Suprapubic skin (tissue), 4 donors: ENCODE measurements at regions not wholly inside any gene's neighbourhood (a gene's known extent, or its start where the extent isn't known, plus 50 kb on each side); places are given as distances from the start of the nearest gene placed in this dataset.

Experiments used
- DNase-seq, 2 donors: peaks; one replicate each; pipeline ENCODE4 v3.0.0-alpha.2; 2019; ENCODE audit warnings: low spot score in 2 of 2
- H3K27ac ChIP-seq: fragments of 200-600 bp; sonication (generic); one replicate; pipeline ENCODE4 v1.5.1; 2019
- H3K27me3 ChIP-seq: fragments of 200-600 bp; sonication (generic); one replicate; pipeline ENCODE4 v1.5.1; 2019
- H3K36me3 ChIP-seq: fragments of 200-600 bp; sonication (generic); one replicate; pipeline ENCODE4 v1.5.1; 2019
- H3K4me1 ChIP-seq: fragments of 200-600 bp; sonication (generic); one replicate; pipeline ENCODE4 v1.5.1; 2019
- H3K4me3 ChIP-seq: fragments of 200-600 bp; sonication (generic); one replicate; pipeline ENCODE4 v1.5.1; 2019; ENCODE audit warnings: mild to moderate bottlenecking
- H3K9me3 ChIP-seq: fragments of 200-600 bp; sonication (generic); one replicate; pipeline ENCODE4 v1.5.1; 2019
- EP300 ChIP-seq: sonication (generic); formaldehyde crosslinking; IDR thresholded peaks from one replicate; pipeline ENCODE4 v1.6.1; 2017; ENCODE audit warnings: antibody characterized with exemption
- POLR2A ChIP-seq, 2 donors: fragments of 450-650 bp; IDR thresholded peaks; one replicate each; pipeline ENCODE4 v1.6.1; 2017; ENCODE audit warnings: antibody characterized with exemption in 2 of 2, mild to moderate bottlenecking in 2 of 2, moderate library complexity in 2 of 2
- POLR2AphosphoS5 ChIP-seq, 3 donors: sonication (generic); formaldehyde crosslinking; IDR thresholded peaks; one replicate each; pipeline ENCODE4 v1.6.1; 2017; ENCODE audit warnings: antibody characterized with exemption in 3 of 3
- WGBS: methylation state at CpG from one replicate; pipeline ENCODE4 v1.1.5; 2018; 5-methylcytosine and 5-hydroxymethylcytosine counted together
- TF ChIP-seq, protein P1 (sequence below), 2 donors: fragments of 200-600 bp in 1 of 2; fragments of 450-650 bp in 1 of 2; sonication (generic) in 1 of 2; IDR thresholded peaks; one replicate each; pipeline ENCODE4 v1.5.1; 2016 to 2019; ENCODE audit warnings: antibody characterized with exemption in 2 of 2, mild to moderate bottlenecking in 1 of 2, moderate library complexity in 1 of 2

DNA sequence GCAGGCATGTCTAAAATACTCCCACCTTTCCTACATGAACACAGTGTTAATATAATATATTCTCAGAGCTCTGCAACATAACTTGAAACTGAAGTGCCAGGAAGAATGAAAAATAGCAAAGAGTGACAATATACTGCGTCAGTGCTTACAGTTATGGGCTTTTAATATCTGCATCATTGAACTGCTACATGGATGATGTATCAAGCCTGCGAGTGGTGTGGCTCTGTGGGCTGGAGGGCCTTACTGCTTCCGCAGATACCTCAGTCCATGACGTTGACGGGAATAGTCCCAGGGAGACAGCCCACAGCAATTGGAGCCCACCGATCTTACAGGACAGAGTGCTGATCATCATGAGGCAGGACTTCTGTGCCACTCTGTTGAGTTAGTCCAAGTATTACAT is 727.0 kb downstream of the NR2F2 start:
- H3K4me3 ChIP-seq = no peak overlapping the region
- no peak for DNase-seq
- H3K9me3 ChIP-seq = no peaks in the 10 kb centered on the region
- no peaks in the 10 kb centered on the region for H3K4me1 ChIP-seq
- H3K27ac ChIP-seq = no peak overlapping the region
- WGBS = 76% methylated on average over 6 of the region's 6 CpGs
- TF ChIP-seq POLR2AphosphoS5 (IDR thresholded peaks at IDR 0.05) = no peak
- TF ChIP-seq EP300 = no peak
- TF ChIP-seq POLR2A (IDR thresholded peaks at IDR 0.05) = no peak
- TF ChIP-seq, protein P1, sequence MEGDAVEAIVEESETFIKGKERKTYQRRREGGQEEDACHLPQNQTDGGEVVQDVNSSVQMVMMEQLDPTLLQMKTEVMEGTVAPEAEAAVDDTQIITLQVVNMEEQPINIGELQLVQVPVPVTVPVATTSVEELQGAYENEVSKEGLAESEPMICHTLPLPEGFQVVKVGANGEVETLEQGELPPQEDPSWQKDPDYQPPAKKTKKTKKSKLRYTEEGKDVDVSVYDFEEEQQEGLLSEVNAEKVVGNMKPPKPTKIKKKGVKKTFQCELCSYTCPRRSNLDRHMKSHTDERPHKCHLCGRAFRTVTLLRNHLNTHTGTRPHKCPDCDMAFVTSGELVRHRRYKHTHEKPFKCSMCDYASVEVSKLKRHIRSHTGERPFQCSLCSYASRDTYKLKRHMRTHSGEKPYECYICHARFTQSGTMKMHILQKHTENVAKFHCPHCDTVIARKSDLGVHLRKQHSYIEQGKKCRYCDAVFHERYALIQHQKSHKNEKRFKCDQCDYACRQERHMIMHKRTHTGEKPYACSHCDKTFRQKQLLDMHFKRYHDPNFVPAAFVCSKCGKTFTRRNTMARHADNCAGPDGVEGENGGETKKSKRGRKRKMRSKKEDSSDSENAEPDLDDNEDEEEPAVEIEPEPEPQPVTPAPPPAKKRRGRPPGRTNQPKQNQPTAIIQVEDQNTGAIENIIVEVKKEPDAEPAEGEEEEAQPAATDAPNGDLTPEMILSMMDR (IDR thresholded peaks at IDR 0.05) = no peak
- no peaks in the 10 kb centered on the region for H3K36me3 ChIP-seq
- H3K27me3 ChIP-seq = no peaks in the 10 kb centered on the region

DNA sequence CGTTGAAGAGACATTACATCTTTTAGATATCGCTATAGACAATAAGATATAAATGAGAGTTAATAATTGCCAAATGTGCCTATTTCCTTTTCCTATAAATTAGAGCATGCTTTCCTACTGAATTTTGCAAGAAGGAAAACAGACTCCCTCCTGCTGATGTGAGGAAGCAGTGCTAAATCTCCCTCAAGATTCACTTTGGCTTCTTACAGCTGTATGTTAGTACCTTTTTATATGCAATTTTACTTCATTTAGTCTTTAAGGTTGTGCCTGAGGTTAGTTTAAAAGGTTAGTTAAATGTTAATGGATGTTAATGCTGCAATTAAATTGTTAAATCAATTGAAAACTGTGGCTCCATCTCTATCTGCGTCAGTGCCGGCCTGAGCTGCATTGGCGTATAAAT is 728.8 kb downstream of the NR2F2 start:
- Histone ChIP-seq H3K36me3 (no peaks in the 10 kb centered on the region), H3K4me1 (no peaks in the 10 kb centered on the region), H3K27me3 (no peaks in the 10 kb centered on the region), H3K27ac (no peak overlapping the region), H3K4me3 (no peak overlapping the region), H3K9me3 (no peaks in the 10 kb centered on the region)
- 64% methylated on average over 5 of the region's 5 CpGs for WGBS
- TF ChIP-seq, protein P1 (IDR thresholded peaks at IDR 0.05) = no peak
- no peak for DNase-seq

DNA sequence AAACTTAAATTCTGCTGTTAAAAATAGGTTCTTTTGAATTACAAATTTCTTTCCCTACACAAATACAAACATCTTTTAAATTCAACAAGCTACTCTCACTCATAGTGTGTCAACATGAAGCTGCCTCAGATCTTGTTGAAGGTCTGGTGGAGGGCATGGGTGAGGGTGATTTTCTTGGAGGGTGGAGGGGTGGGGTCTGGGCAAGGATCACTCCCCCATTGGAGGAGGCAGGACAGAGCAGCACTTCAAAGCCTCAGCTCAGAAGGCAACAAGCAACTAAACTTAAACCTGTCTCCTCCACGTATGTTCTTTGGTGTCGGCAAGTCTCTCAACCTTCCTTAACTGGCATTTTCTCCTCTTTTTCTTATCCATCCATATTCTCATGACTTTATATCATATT is 730.9 kb downstream of the NR2F2 start:
- H3K27ac ChIP-seq = no peak overlapping the region
- TF ChIP-seq POLR2AphosphoS5 (IDR thresholded peaks at IDR 0.05) (no peak), POLR2A (IDR thresholded peaks at IDR 0.05) (no peak), EP300 (no peak)
- TF ChIP-seq, protein P1 (IDR thresholded peaks at IDR 0.05) = no peak
- no peak overlapping the region for H3K4me3 ChIP-seq
- H3K4me1 ChIP-seq = no peaks in the 10 kb centered on the region
- H3K36me3 ChIP-seq = no peaks in the 10 kb centered on the region
- H3K27me3 ChIP-seq = no peaks in the 10 kb centered on the region
- WGBS = 50% methylated on average over 2 of the region's 2 CpGs
- no peaks in the 10 kb centered on the region for H3K9me3 ChIP-seq
- no peak for DNase-seq

DNA sequence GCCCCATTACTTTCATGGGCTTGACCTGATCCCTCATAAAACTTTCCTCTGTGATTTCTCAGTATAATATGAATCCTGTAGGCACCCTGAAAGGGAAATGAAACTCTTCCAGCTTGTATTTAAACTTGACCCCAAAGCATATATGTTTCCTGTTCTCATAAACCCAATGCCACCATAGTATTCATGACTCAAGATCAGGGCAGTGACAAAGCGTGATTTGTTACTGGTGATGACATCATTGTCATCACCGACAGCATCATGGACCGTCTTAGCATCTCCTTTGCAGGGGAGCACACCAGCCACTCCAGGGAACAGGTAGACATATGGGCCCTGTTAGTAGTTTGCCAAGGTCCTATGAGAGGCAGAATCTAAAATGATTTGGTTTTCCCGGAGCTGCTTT is 741.2 kb downstream of the NR2F2 start:
- TF ChIP-seq POLR2AphosphoS5 (IDR thresholded peaks at IDR 0.05) (no peak), POLR2A (IDR thresholded peaks at IDR 0.05) (no peak), EP300 (no peak)
- WGBS = 87% methylated on average over 4 of the region's 4 CpGs

DNA sequence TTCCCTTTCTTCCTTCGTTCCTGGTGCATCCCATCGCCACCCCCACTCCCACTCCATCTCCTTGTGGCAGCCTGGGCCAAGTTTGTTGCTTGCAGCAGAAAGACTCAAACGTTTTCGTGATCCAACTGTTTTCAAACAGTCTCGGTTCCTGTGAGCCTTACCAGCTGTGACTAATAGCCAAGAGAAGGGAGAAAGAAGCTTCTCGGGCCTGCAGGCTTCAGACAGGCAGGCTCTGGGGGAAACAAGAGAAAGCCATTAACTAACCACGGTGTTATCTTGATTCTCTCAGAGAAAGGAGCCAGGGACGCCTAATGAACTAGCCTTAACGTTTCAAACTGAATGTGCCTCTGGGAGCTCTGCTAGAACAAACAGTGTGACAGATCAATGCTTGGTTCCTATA is 742.0 kb downstream of the NR2F2 start:
- Histone ChIP-seq H3K36me3 (no peaks in the 10 kb centered on the region), H3K27ac (no peak overlapping the region), H3K9me3 (peaks cover 5% of the 10 kb centered on the region), H3K4me1 (no peaks in the 10 kb centered on the region), H3K4me3 (no peak overlapping the region), H3K27me3 (no peaks in the 10 kb centered on the region)
- 41% methylated on average over 9 of the region's 9 CpGs for WGBS
- TF ChIP-seq, protein P1 (IDR thresholded peaks at IDR 0.05) = no peak
- TF ChIP-seq POLR2AphosphoS5 (IDR thresholded peaks at IDR 0.05) = no peak
- TF ChIP-seq EP300 = no peak
- no peak for TF ChIP-seq POLR2A (IDR thresholded peaks at IDR 0.05)
- DNase-seq = no peak

More for the DNA sequence above, 741.2 kb downstream of the NR2F2 start:
- Histone ChIP-seq H3K9me3 (peaks cover 5% of the 10 kb centered on the region), H3K27me3 (no peaks in the 10 kb centered on the region), H3K27ac (no peak overlapping the region), H3K36me3 (no peaks in the 10 kb centered on the region), H3K4me3 (no peak overlapping the region), H3K4me1 (no peaks in the 10 kb centered on the region)
- no peak for DNase-seq

DNA sequence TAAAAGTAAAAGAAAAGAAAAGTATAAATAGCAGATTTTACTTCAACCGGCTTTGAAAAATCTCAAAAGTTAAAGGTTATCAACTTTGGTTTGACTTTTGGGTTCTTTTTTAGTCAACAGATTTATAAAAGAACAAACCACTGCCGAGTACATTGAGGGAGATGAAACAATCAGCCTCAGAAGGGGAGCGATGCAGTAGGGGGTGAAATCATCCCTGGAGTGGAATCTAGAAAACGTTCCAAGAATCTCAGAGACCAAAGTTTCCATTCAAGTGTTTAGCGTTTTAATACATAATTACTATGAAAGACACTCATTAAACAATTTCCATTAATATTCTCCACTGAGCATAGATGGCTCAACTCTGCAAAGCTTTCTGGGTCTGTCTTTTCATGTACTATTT is 745.5 kb downstream of the NR2F2 start:
- no peak overlapping the region for H3K4me3 ChIP-seq
- H3K9me3 ChIP-seq = peaks cover 5% of the 10 kb centered on the region
- no peaks in the 10 kb centered on the region for H3K36me3 ChIP-seq
- TF ChIP-seq POLR2AphosphoS5 (IDR thresholded peaks at IDR 0.05) (no peak), POLR2A (IDR thresholded peaks at IDR 0.05) (no peak), EP300 (no peak)
- TF ChIP-seq, protein P1 (IDR thresholded peaks at IDR 0.05) = no peak
- 56% methylated on average over 5 of the region's 5 CpGs for WGBS
- no peaks in the 10 kb centered on the region for H3K4me1 ChIP-seq
- no peak for DNase-seq
- no peak overlapping the region for H3K27ac ChIP-seq
- H3K27me3 ChIP-seq = no peaks in the 10 kb centered on the region
